PFSK-1 (cell line): ENCODE measurements at regions not wholly inside any gene's neighbourhood (a gene's known extent, or its start where the extent isn't known, plus 50 kb on each side); places are given as distances from the start of the nearest gene placed in this dataset.

Source experiments
- FOXP2 ChIP-seq: optimal IDR thresholded peaks from 2 replicates; pipeline ENCODE3; 2011; ENCODE audit warnings: borderline replicate concordance, control low read depth, inconsistent platforms; ENCODE audit not compliant: insufficient read depth; ENCODE audit errors: extremely low read length, extremely low read depth
- POLR2AphosphoS5 ChIP-seq: IDR thresholded peaks from 2 replicates; pipeline ENCODE4 v1.6.1; 2012; ENCODE audit warnings: low read depth, mild to moderate bottlenecking, control low read depth, low read length, moderate library complexity
- REST ChIP-seq, 2 experiments: IDR thresholded peaks; 2 replicates each; pipeline versions ENCODE4 v1.6.1 to v1.8.0; 2011 to 2012; ENCODE audit warnings: low read depth in 2 of 2, low read length in 2 of 2, control low read depth in 1 of 2, inconsistent platforms in 1 of 2, mild to moderate bottlenecking in 1 of 2, moderate library complexity in 1 of 2; ENCODE audit not compliant: insufficient read depth in 1 of 2
- SIN3A ChIP-seq: IDR thresholded peaks from 2 replicates; pipeline ENCODE4 v1.6.1; 2012; ENCODE audit warnings: mild to moderate bottlenecking, low read length, moderate library complexity, borderline replicate concordance; ENCODE audit not compliant: insufficient read depth
- TAF1 ChIP-seq: IDR thresholded peaks from 2 replicates; pipeline ENCODE4 v1.6.1; 2012; ENCODE audit warnings: low read length, control low read depth, borderline replicate concordance; ENCODE audit not compliant: insufficient read depth

- no peak for TF ChIP-seq SIN3A
- TF ChIP-seq POLR2AphosphoS5, result no peak
- no peak for TF ChIP-seq TAF1
- TF ChIP-seq REST (IDR thresholded peaks at IDR 0.05; ENCODE audit: insufficient read depth in 1 of 2, low read depth in 2 of 2, low read length in 2 of 2), result no peak
- TF ChIP-seq FOXP2, result no peak
These were observed 304.5 kb downstream of the OTOL1 start for GRCh38 chr3:161800985-161801559.

GRCh38 chr3:161818106-161818505, 321.5 kb downstream of the OTOL1 start:
- TF ChIP-seq SIN3A (no peak), FOXP2 (no peak), POLR2AphosphoS5 (no peak), TAF1 (no peak), REST (IDR thresholded peaks at IDR 0.05; ENCODE audit: insufficient read depth in 1 of 2, low read depth in 2 of 2, low read length in 2 of 2) (no peak)

- TF ChIP-seq FOXP2 (no peak), REST (IDR thresholded peaks at IDR 0.05; ENCODE audit: insufficient read depth in 1 of 2, low read depth in 2 of 2, low read length in 2 of 2) (no peak), POLR2AphosphoS5 (no peak), TAF1 (no peak), SIN3A (no peak)
These were observed 325.0 kb downstream of the OTOL1 start for GRCh38 chr3:161821591-161821990.

- no peak for TF ChIP-seq POLR2AphosphoS5
- no peak for TF ChIP-seq SIN3A
- TF ChIP-seq REST (IDR thresholded peaks at IDR 0.05; ENCODE audit: insufficient read depth in 1 of 2, low read depth in 2 of 2, low read length in 2 of 2), result no peak
- no peak for TF ChIP-seq FOXP2
- no peak for TF ChIP-seq TAF1
These were observed 325.7 kb downstream of the OTOL1 start for GRCh38 chr3:161822291-161822690.
